Thoracic aorta (tissue), 2 donors: ENCODE measurements at regions not wholly inside any gene's neighbourhood (a gene's known extent, or its start where the extent isn't known, plus 50 kb on each side); places are given as distances from the start of the nearest gene placed in this dataset.

Experiments
- ATAC-seq: fragments of 150-250 bp; one replicate; pipeline ENCODE4 v1.8.0; 2017; ENCODE audit warnings: low read depth; ENCODE audit not compliant: insufficient number of reproducible peaks, low FRiP score
- DNase-seq: peaks from one replicate; pipeline ENCODE4 v3.0.0-alpha.2; 2020; ENCODE audit warnings: low spot score
- H3K27ac ChIP-seq, 2 donors: fragments of 200-600 bp; sonication (generic); 1 replicate in 1 of 2; 2 replicates in 1 of 2; pipeline ENCODE4 v1.5.1; 2016; ENCODE audit warnings: mild to moderate bottlenecking in 2 of 2, moderate library complexity in 2 of 2
- H3K27me3 ChIP-seq: fragments of 200-600 bp; sonication (generic); replicated peaks from 2 replicates; pipeline ENCODE4 v1.6.0; 2016; ENCODE audit warnings: mild to moderate bottlenecking; ENCODE audit not compliant: insufficient read depth
- H3K36me3 ChIP-seq: fragments of 200-600 bp; sonication (generic); one replicate; pipeline ENCODE4 v1.5.1; 2016
- H3K4me1 ChIP-seq, 2 donors: fragments of 200-600 bp; sonication (generic); 1 replicate in 1 of 2; 2 replicates in 1 of 2; pipeline versions ENCODE4 v1.5.1 to v1.6.0; 2016; ENCODE audit warnings: low read depth in 2 of 2, mild to moderate bottlenecking in 1 of 2; ENCODE audit not compliant: control insufficient read depth in 1 of 2
- H3K4me3 ChIP-seq: fragments of 200-600 bp; sonication (generic); 2 replicates; pipeline ENCODE4 v1.5.1; 2016; ENCODE audit warnings: mild to moderate bottlenecking
- H3K9me3 ChIP-seq: fragments of 200-600 bp; sonication (generic); 2 replicates; pipeline ENCODE4 v1.5.1; 2016
- TF ChIP-seq, protein P1 (sequence below): fragments of 200-600 bp; sonication (generic); IDR thresholded peaks from one replicate; pipeline ENCODE4 v1.5.1; 2019; ENCODE audit warnings: antibody characterized with exemption

DNA sequence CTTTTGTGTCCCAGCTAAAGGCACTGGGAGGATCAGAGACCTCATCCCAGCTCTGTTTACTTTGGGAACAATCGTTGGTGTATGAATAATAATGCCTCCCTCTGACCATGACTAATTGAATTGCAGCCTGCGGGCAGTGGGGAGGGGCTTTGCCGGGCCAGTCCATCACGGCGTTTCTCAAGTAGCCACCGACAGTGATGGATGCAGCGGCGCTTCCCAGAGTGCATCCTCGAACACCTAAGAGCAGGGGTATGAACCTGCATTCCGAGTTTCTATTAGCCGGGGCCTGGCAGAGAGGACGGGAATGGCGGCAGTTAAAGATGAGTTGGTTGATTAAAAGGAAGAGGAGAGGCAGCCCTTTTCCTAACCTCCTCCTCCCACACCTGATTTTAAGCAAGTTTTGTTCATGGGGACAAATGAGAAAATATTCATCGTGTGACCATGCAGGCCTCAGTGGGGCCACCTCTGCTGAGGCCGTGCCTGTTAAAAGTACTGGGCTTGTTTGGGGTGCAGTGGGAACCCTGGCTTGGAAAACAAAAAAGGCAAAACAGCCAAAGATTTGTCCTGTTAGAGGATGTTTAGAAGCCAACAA is 154.1 kb downstream of the FOXA2 start:
- ATAC-seq (no peak), DNase-seq (no peak)
- peaks cover 0 to 29% of the 10 kb centered on the region in 2 donors for H3K4me1 ChIP-seq
- H3K36me3 ChIP-seq = no peaks in the 10 kb centered on the region
- no peak overlapping the region for H3K27ac ChIP-seq
- no peaks in the 10 kb centered on the region for H3K27me3 ChIP-seq
- H3K4me3 ChIP-seq = no peak overlapping the region
- H3K9me3 ChIP-seq = no peaks in the 10 kb centered on the region
- TF ChIP-seq, protein P1, sequence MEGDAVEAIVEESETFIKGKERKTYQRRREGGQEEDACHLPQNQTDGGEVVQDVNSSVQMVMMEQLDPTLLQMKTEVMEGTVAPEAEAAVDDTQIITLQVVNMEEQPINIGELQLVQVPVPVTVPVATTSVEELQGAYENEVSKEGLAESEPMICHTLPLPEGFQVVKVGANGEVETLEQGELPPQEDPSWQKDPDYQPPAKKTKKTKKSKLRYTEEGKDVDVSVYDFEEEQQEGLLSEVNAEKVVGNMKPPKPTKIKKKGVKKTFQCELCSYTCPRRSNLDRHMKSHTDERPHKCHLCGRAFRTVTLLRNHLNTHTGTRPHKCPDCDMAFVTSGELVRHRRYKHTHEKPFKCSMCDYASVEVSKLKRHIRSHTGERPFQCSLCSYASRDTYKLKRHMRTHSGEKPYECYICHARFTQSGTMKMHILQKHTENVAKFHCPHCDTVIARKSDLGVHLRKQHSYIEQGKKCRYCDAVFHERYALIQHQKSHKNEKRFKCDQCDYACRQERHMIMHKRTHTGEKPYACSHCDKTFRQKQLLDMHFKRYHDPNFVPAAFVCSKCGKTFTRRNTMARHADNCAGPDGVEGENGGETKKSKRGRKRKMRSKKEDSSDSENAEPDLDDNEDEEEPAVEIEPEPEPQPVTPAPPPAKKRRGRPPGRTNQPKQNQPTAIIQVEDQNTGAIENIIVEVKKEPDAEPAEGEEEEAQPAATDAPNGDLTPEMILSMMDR = no peak

DNA sequence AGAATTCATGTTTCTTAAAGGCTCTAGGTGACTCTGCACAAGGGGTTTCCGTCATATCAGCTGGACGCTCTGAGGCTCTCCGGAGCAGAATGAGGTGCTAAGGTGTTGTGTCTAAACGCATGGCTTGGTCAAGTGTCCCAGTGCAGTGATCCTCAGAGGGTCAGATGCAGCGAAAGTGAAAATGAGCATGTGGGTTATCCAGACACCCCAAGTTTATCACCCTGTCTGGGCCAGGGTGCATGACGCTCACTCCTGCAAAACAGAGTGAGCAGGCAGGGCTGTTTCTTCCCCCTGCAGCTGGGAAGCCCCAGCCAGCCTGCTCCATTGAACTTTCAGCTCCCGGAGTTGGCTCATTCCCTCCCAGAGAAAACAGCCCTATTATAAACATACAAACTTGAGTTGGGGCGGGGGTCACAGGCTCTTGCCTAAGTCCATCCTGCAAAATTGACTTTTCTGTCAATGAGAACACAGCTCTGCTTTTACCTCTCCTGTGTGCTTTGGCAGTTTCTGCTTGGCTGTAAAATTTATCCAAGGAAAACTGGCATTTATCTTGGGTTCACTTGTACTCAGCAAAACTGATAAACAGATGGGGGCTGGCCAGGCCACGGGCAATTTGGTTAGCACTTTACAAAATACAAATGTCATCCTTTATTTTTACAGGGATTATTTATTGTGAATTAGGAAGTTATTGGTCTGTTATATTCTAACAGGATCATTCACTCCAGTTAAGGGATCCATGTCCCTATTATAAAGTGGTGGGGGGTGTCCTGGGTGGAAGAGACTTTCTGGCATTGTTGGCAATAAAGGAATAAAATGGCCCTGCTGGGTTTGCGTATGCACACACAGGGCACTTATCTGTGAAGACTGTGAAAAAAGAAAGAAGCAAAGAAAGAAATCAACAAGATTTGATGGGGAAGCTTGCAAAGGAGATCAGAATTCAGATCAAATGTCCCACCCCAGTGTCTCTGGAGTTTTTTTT is 154.9 kb downstream of the FOXA2 start:
- H3K4me1 ChIP-seq = peaks cover 0 to 29% of the 10 kb centered on the region in 2 donors
- H3K27ac ChIP-seq = no peak overlapping the region
- H3K36me3 ChIP-seq = no peaks in the 10 kb centered on the region
- H3K4me3 ChIP-seq = no peak overlapping the region
- no peak for DNase-seq
- TF ChIP-seq, protein P1 = no peak
- no peaks in the 10 kb centered on the region for H3K27me3 ChIP-seq
- ATAC-seq = no peak
- no peaks in the 10 kb centered on the region for H3K9me3 ChIP-seq

GRCh38 chr20:22428051-22428450 is 156.3 kb downstream of the FOXA2 start:
- ATAC-seq = no peak

GRCh38 chr20:22426772-22427171 is 157.6 kb downstream of the FOXA2 start:
- Histone ChIP-seq H3K27ac (no peak overlapping the region), H3K36me3 (no peaks in the 10 kb centered on the region), H3K9me3 (no peaks in the 10 kb centered on the region), H3K4me3 (no peak overlapping the region), H3K4me1 (peaks cover 0 to 29% of the 10 kb centered on the region in 2 donors), H3K27me3 (no peaks in the 10 kb centered on the region)
- TF ChIP-seq, protein P1 = no peak
- ATAC-seq (no peak), DNase-seq (no peak)

More at GRCh38 chr20:22428051-22428450, 156.3 kb downstream of the FOXA2 start:
- DNase-seq = no peak
- TF ChIP-seq, protein P1 = no peak
- no peaks in the 10 kb centered on the region for H3K27me3 ChIP-seq
- peaks cover 0 to 29% of the 10 kb centered on the region in 2 donors for H3K4me1 ChIP-seq
- H3K27ac ChIP-seq = no peak overlapping the region
- no peak overlapping the region for H3K4me3 ChIP-seq
- H3K9me3 ChIP-seq = no peaks in the 10 kb centered on the region
- no peaks in the 10 kb centered on the region for H3K36me3 ChIP-seq
